C4-2B (cell line): ENCODE measurements at regions not wholly inside any gene's neighbourhood (a gene's known extent, or its start where the extent isn't known, plus 50 kb on each side); places are given as distances from the start of the nearest gene placed in this dataset.

Experiments used
- H3K27ac ChIP-seq: fragments of 450-650 bp; 2 replicates; pipeline ENCODE4 v1.5.1; 2017
- ZFX ChIP-seq: fragments of 450-650 bp; IDR thresholded peaks from 2 replicates; pipeline ENCODE4 v1.6.1; 2017
- TF ChIP-seq, protein P1 (sequence below): fragments of 450-650 bp; conservative IDR thresholded peaks from 2 replicates; pipeline ENCODE4 v1.5.1; 2017; ENCODE audit warnings: mild to moderate bottlenecking

DNA sequence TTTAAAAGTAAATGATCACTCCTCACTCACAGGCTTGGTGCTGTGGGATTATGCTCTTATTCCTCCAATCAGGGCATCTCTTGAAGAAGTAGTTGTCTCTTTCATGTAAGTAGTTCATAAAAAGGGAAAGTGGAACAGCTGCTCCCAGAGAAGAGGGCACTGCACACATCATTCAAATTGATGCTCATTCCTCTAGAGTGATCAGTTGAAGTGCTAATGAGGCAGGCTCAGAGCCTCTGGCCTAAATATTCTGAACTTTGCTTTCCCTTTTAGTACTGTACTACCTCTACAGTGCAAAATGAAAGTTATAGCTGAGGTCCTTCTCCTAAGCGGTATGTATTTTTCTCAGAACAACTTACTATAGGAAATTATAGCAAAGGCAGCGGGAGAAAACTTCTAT, 1453.1 kb downstream of the ARAP2 start:
- H3K27ac ChIP-seq = no peak overlapping the region
- TF ChIP-seq, protein P1, sequence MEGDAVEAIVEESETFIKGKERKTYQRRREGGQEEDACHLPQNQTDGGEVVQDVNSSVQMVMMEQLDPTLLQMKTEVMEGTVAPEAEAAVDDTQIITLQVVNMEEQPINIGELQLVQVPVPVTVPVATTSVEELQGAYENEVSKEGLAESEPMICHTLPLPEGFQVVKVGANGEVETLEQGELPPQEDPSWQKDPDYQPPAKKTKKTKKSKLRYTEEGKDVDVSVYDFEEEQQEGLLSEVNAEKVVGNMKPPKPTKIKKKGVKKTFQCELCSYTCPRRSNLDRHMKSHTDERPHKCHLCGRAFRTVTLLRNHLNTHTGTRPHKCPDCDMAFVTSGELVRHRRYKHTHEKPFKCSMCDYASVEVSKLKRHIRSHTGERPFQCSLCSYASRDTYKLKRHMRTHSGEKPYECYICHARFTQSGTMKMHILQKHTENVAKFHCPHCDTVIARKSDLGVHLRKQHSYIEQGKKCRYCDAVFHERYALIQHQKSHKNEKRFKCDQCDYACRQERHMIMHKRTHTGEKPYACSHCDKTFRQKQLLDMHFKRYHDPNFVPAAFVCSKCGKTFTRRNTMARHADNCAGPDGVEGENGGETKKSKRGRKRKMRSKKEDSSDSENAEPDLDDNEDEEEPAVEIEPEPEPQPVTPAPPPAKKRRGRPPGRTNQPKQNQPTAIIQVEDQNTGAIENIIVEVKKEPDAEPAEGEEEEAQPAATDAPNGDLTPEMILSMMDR = no peak
- no peak for TF ChIP-seq ZFX

DNA sequence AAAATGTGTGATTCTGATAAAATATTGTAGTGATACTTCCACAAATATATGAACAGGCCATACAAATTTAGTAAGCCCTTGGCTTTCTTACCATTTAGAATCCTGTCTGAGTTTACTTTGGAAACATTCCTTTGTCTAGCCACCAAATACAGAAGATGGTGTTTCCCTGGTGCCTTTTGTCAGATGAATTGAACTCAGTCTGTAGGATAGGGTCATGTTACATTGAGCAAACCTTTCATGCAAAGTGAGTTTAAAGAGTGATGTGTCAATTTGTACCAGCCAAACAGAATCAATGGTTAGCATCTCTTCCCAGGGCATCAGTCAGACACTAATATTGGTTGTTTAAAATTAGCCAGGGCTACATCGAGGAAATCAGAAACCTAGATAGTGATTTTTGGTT, 1443.4 kb downstream of the ARAP2 start:
- TF ChIP-seq, protein P1 = no peak
- no peak for TF ChIP-seq ZFX
- H3K27ac ChIP-seq = no peak overlapping the region

DNA sequence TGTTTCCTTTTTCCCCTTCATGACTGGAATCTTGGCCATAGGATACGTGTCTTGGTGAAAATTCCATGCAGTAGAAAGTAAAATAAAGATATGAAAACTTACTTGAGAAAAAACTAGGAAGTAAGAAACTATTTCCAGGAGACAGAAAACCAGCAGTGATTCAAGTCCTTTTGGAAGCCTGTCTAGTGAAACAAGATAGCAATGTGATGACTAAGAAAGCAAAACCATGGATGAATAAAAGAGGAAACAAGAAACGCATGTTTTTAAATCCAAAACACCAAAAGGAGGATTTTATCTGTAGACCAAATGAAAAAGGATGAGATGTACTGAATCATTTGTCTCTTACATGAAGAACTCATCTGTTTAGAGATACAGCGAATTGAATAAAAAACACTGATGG, 1430.0 kb downstream of the ARAP2 start:
- TF ChIP-seq ZFX = no peak
- TF ChIP-seq, protein P1 = no peak
- H3K27ac ChIP-seq = no peak overlapping the region

DNA sequence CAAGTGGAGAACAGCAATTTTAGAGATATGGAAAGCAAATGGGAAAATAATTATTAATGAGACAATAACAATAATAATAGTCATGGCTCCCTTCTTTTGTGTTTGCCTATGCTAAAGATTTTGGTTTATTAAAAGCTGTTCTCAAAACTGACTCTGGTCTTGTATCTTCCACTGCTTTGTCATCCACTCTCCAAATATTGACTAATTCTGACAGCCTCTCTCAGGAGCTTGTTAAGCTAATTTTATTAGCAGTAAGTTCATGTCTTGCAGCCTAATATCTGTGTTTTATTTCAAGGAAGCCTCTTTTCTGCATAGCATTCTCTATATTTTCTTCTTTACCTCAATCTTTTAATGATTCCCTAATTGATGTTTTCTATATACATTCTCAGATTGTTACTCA, 1419.8 kb downstream of the ARAP2 start:
- H3K27ac ChIP-seq = no peak overlapping the region
- TF ChIP-seq, protein P1 = no peak
- TF ChIP-seq ZFX = no peak

DNA sequence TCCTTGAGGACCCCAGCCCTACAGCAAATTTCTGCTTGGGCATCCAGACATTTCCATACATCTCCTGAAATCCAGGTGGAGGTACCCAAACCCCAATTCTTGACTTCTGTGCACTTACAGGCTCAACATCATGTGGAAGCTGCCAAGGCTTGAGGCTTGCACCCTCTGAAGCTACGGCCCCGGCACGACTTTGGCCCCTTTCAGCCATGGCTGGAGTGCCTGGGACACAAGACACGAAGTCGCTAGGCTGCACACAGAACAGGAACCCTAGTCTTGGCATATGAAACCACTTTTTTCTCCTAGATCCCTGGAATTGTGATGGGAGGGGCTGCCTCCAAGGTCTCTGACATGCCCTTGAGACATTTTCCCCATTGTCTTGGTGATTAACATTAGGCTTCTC, 1417.7 kb downstream of the ARAP2 start:
- no peak overlapping the region for H3K27ac ChIP-seq
- TF ChIP-seq, protein P1 = no peak
- TF ChIP-seq ZFX = no peak

DNA sequence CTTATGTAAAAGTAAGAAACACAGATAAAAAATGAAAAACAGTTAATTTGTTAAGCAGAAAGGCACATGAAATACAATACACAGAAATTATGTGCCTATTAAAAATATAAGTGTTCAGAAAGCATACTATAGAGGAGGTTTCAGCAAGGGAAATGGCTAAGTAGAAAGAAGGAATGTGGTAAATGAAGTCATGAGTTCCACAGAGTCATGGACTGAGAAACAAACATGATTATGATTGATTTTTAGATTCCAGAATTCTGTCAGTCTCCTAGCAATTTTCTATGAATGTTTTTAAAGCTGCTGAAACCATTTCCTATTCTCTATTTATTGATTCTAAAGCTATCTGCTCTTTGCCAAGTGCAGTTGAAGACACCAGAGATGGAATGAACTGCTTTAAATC, 1398.4 kb downstream of the ARAP2 start:
- no peak overlapping the region for H3K27ac ChIP-seq
- TF ChIP-seq, protein P1 = no peak
- no peak for TF ChIP-seq ZFX

DNA sequence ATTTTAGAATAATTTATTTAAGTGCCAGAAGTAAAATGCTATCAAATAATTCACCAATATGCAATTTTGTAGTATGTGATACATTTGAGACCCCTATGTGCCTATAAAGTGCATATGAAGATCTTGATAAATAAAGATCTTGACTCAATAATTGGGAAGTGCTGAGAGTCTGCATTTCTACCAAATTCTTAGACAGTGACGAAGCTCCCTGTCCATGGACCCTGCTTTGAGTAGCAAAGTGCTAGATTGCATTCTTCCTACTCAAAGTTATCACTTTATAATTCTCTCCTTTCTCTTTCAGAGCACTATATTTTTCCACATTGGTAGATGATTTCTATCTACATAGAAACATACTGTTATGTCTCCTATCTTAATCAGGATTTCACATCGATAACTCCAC, 1393.9 kb downstream of the ARAP2 start:
- TF ChIP-seq, protein P1 = no peak
- TF ChIP-seq ZFX = no peak
- H3K27ac ChIP-seq = no peak overlapping the region
